Activated CD8-positive, alpha-beta T cell treated with anti-CD3 and anti-CD28 coated beads, Interleukin-2, amount 10 ng/mL, durations not matched to agents 7 days and 5 days (primary cell): ENCODE measurements at regions not wholly inside any gene's neighbourhood (a gene's known extent, or its start where the extent isn't known, plus 50 kb on each side); places are given as distances from the start of the nearest gene placed in this dataset.
"Not testable (repeated sequence)": the region's sequence is repeated elsewhere in the genome, so short reads cannot be mapped to it uniquely, and the experiment has no call there.

Source experiments
- ATAC-seq: fragments of 150-1000 bp; cut with Tn5 transposase; one replicate; pipeline ENCODE4 v1.10.0; 2021; ENCODE audit warnings: moderate library complexity
- CTCF ChIA-PET: fragments of 350-600 bp; sonication (Branson Sonifier 250); formaldehyde crosslinking; loops from one replicate; lab custom pipeline; 2021; ENCODE audit warnings: antibody characterized with exemption; lab: Charles Lee
- POLR2A ChIA-PET: fragments of 350-600 bp; sonication (Branson Sonifier 250); formaldehyde crosslinking; loops from one replicate; lab custom pipeline; 2021; ENCODE audit warnings: antibody characterized with exemption; lab: Charles Lee
- DNase-seq: peaks from one replicate; pipeline ENCODE4 v3.0.0-alpha.2; 2020
- H3K27ac Mint-ChIP-seq: one replicate; pipeline ENCODE4 v1.8.0; 2021; ENCODE audit warnings: mild to moderate bottlenecking, mixed read lengths
- H3K27me3 Mint-ChIP-seq: one replicate; pipeline ENCODE4 v1.8.0; 2021; ENCODE audit warnings: low read depth, mixed read lengths
- H3K36me3 Mint-ChIP-seq: one replicate; pipeline ENCODE4 v1.8.0; 2021; ENCODE audit warnings: low read depth, mixed read lengths
- H3K4me1 Mint-ChIP-seq: one replicate; pipeline ENCODE4 v1.8.0; 2021; ENCODE audit warnings: low read depth, mixed read lengths
- H3K4me3 Mint-ChIP-seq: one replicate; pipeline ENCODE4 v1.8.0; 2021; ENCODE audit warnings: mild to moderate bottlenecking, mixed read lengths
- H3K9me3 Mint-ChIP-seq: one replicate; pipeline ENCODE4 v1.8.0; 2022; ENCODE audit warnings: mixed read lengths; ENCODE audit not compliant: insufficient read depth

DNA sequence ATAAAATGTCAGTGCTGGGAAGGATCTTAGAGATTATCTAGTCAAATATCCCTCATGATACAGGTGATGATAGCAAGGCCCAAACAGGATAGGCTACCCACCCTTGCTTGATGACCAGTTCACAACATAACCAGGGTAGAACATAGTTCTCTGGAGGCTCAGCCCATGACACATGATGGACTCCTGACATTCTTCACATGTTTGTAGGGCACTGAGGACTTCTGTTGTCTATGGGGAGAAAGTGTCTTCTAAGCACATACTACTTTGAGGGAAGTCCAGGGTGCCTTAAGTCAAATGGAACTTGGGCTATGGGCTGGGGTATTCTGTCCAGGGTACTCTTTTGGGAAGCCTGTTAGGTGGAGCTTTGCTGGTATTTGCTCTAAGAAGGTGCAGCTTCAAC, 148.9 kb downstream of the GLUL start:
- H3K27ac Mint-ChIP-seq = no peak overlapping the region
- H3K9me3 Mint-ChIP-seq = no peaks in the 10 kb centered on the region
- H3K36me3 Mint-ChIP-seq = no peaks in the 10 kb centered on the region
- peaks cover 10% of the 10 kb centered on the region for H3K27me3 Mint-ChIP-seq
- ATAC-seq (no peak), DNase-seq (no peak)
- no peaks in the 10 kb centered on the region for H3K4me1 Mint-ChIP-seq
- H3K4me3 Mint-ChIP-seq = no peak overlapping the region
- ChIA-PET POLR2A (no interaction called here), CTCF (interaction anchor here (0.8 kb wide), 1 partner anchor 154 kb away, joined by 3 read pairs; no protein-coding TSS in a partner anchor)

DNA sequence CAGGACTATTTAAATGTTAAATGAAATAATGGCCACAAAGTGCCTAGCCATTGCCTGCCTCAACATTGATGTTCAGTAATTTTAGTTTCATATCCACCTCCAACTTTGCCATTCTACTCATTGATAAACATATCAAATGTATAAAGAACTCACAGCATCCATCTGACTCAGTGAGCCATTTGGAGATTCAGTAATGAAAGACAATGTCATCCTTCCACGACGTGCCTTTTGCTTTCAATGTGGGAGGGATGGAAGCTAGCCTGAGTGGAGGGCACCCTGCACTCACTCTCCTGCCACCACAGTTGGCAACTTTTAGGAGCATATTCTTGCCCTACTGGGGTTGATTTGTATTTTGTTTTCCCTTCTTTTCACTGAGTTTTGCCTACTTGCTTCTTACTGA, 151.5 kb downstream of the GLUL start:
- POLR2A ChIA-PET = no interaction called here
- H3K9me3 Mint-ChIP-seq = no peaks in the 10 kb centered on the region

DNA sequence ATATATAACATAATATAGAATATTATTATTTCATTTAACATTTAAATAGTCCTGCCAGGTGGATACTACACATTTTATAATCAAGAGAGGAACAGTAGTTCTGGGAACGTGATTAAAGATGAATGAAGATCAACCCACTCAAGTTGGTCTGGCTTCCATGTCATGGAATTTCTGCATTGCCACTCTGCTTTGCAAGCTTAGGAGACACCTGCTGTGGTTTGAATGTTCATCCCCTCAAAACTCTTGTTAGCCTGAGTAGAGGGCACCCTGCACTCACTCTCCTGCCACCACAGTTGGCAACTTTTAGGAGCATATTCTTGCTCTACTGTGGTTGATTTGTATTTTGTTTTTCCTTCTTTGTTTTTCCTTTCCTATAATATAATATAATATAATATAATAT, 153.2 kb downstream of the GLUL start:
- Mint-ChIP-seq H3K27ac (no peak overlapping the region), H3K4me1 (peaks cover 6% of the 10 kb centered on the region), H3K9me3 (no peaks in the 10 kb centered on the region), H3K4me3 (no peak overlapping the region), H3K27me3 (peaks cover 8% of the 10 kb centered on the region), H3K36me3 (no peaks in the 10 kb centered on the region)
- ChIA-PET POLR2A (no interaction called here), CTCF (interaction anchor here (1.1 kb wide), 1 partner anchor 151 kb away, joined by 3 read pairs; no protein-coding TSS in a partner anchor)
- no peak for ATAC-seq
- no peak for DNase-seq

More for the DNA sequence above, 151.5 kb downstream of the GLUL start:
- ATAC-seq (no peak), DNase-seq (no peak)
- Mint-ChIP-seq H3K27me3 (peaks cover 10% of the 10 kb centered on the region), H3K27ac (no peak overlapping the region), H3K4me3 (no peak overlapping the region), H3K36me3 (no peaks in the 10 kb centered on the region), H3K4me1 (peaks cover 6% of the 10 kb centered on the region)
- CTCF ChIA-PET = interaction anchor here (0.6 kb wide), 1 partner anchor 173 kb away, joined by 3 read pairs; no protein-coding TSS in a partner anchor

DNA sequence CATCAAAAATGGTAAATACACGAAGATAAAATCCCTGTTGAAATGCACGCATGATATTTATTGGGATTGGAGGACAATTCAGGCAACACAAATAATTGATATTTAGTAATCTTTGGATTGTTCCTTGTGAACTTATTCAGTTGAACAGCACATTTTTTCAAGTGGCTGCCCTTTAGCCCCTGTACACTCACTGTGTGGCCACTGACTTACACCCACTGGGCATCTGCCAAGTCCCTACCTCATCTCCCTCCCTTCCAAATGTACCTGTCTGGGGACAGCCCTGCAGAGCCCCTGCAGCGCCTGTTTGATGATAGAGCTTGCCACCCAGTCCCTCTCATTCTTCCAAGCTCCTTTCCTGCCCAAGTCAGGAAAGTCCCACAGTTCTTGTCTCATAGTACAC, 154.3 kb downstream of the GLUL start:
- ATAC-seq = no peak
- Mint-ChIP-seq H3K4me1 (peaks cover 6% of the 10 kb centered on the region), H3K36me3 (no peaks in the 10 kb centered on the region), H3K9me3 (no peaks in the 10 kb centered on the region), H3K27me3 (peaks cover 7% of the 10 kb centered on the region), H3K4me3 (no peak overlapping the region), H3K27ac (no peak overlapping the region)
- no peak for DNase-seq
- ChIA-PET POLR2A (no interaction called here), CTCF (interaction anchor here (0.7 to 1.1 kb wide), 2 partner anchors 35 to 153 kb away, joined by 3 read pairs; no protein-coding TSS in a partner anchor)

DNA sequence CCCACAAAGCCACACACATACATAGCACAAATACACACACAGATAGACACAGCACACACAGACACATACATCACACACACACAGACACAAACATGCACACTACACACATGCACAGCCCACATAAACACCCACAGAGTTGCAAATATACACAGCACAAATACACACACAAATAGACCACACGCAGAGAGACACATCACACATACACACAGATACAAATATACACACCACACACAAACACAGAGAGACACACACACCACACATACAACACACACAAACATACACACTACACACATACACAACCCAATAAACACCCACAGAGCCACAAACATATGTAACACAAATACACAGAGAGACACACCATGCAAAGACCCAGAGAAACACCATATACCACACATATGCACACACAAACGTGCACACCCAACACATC, 154.9 kb downstream of the GLUL start:
- ATAC-seq (no peak), DNase-seq (no peak)
- ChIA-PET CTCF (no interaction called here), POLR2A (no interaction called here)
- Mint-ChIP-seq H3K27me3 (peaks cover 4% of the 10 kb centered on the region), H3K27ac (no peak overlapping the region), H3K9me3 (no peaks in the 10 kb centered on the region), H3K36me3 (no peaks in the 10 kb centered on the region), H3K4me1 (peaks cover 6% of the 10 kb centered on the region), H3K4me3 (no peak overlapping the region)

DNA sequence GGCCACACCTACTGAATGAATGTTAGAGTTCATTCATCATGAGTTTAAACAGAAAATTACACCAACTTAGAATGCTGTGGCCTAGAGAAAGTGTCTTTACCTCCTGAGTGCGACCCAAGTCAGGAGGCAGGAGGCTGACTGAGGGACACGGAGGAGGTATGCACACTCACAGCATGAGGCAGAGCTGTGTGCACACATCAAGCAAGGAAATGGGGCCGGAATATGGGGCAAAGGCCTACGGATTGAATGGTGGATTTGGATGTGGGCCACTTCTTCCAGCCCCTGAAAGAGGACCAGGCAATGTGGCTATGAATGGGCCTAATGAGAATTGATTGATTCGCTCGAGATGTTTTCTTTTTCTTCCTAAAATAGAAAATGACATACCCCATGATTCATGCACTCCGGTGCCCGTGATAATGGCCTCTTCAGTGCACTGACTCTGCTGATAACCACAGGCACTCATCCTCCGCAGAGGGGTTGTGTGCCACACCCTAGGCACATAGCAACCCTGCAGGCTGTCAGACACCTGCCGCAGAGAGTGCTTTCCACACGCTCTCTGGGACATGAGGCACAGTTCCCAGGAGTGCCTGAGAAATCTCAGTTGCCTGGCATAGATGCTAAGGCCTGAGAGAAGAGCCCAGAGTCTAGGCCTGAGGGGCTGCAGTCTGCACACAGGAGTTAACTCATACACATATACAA, 155.5 kb downstream of the GLUL start:
- ATAC-seq (no peak), DNase-seq (no peak)
- peaks cover 6% of the 10 kb centered on the region for H3K4me1 Mint-ChIP-seq
- H3K9me3 Mint-ChIP-seq = no peaks in the 10 kb centered on the region
- no peak overlapping the region for H3K4me3 Mint-ChIP-seq
- POLR2A ChIA-PET = no interaction called here
- H3K36me3 Mint-ChIP-seq = no peaks in the 10 kb centered on the region
- no peak overlapping the region for H3K27ac Mint-ChIP-seq
- peaks cover 4% of the 10 kb centered on the region for H3K27me3 Mint-ChIP-seq
- CTCF ChIA-PET = no interaction called here

DNA sequence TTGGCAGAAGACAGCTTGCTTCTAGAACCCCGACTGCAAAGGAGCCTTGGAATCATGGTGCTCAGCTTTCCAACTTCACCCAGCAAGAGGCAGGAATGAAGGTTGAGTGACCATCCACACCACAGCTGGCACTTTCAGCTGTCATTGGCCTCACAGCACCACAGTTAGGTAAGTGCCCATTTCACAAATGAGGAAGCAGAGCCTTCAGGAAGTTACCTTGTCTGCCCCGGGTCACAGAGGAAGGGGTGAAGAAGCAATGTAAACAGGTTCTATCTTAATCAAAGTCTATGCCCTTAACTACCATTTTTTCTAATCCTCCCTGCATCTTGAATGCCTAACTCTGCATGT, 156.0 kb downstream of the GLUL start:
- no peak for DNase-seq
- Mint-ChIP-seq H3K27me3 (peaks cover 4% of the 10 kb centered on the region), H3K4me3 (no peak overlapping the region), H3K27ac (no peak overlapping the region), H3K36me3 (no peaks in the 10 kb centered on the region), H3K4me1 (peaks cover 6% of the 10 kb centered on the region), H3K9me3 (no peaks in the 10 kb centered on the region)
- ChIA-PET CTCF (interaction anchor here (0.9 kb wide), 1 partner anchor 92 kb away, joined by 3 read pairs; no protein-coding TSS in a partner anchor), POLR2A (no interaction called here)
- ATAC-seq = no peak

DNA sequence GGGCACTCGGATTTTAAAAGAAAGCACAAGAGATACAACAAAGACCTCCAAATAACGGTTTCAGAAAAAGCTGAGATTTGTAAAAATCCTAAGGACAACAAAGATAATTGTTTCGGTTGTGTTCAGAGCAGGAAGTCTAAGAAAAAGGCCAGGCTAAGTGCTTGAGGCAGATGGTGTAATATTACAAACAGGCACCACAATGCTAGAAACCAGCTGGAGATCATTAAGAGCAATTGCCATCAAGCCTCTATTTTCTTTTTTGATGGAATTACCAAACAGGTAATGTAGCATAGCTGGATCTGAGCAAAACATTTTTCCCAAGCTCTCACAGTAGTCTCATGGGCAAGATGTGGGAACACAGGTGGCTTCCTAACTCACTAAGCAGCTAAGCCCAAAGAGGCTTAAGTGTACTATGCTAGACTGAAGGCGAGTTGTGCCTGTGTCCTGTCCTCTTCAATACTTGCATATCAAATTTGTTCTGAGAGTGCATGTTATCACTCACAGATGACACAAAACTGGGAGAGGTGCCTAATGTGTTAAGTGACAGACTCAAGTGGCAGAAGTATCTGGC, 161.6 kb downstream of the GLUL start:
- H3K4me1 Mint-ChIP-seq = no peaks in the 10 kb centered on the region
- H3K9me3 Mint-ChIP-seq = no peaks in the 10 kb centered on the region
- H3K4me3 Mint-ChIP-seq = no peak overlapping the region
- no peak overlapping the region for H3K27ac Mint-ChIP-seq
- CTCF ChIA-PET = interaction anchor here (0.6 kb wide), 1 partner anchor 167 kb away, joined by 3 read pairs; no protein-coding TSS in a partner anchor
- no peaks in the 10 kb centered on the region for H3K36me3 Mint-ChIP-seq
- POLR2A ChIA-PET = no interaction called here
- no peak for DNase-seq
- ATAC-seq = no peak
- H3K27me3 Mint-ChIP-seq = no peaks in the 10 kb centered on the region

DNA sequence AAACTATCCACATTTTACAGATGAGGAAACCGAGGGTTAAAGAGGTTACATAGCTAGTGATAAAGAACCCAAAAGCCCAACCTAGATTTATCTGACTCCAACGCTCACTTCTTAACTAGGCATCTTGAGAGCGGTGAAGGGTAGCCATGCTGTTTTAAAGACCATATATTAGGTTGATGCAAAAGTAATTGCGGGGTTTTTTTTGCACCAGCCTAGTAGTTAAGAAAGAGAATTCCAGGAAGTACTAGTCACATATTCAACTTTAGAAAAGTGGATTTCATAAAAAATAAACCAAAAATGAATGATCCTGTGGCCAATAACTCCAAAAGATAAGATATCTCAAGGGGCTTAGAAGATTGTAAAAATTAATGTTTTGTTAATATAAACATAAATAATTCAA, 162.1 kb downstream of the GLUL start:
- no peaks in the 10 kb centered on the region for H3K36me3 Mint-ChIP-seq

DNA sequence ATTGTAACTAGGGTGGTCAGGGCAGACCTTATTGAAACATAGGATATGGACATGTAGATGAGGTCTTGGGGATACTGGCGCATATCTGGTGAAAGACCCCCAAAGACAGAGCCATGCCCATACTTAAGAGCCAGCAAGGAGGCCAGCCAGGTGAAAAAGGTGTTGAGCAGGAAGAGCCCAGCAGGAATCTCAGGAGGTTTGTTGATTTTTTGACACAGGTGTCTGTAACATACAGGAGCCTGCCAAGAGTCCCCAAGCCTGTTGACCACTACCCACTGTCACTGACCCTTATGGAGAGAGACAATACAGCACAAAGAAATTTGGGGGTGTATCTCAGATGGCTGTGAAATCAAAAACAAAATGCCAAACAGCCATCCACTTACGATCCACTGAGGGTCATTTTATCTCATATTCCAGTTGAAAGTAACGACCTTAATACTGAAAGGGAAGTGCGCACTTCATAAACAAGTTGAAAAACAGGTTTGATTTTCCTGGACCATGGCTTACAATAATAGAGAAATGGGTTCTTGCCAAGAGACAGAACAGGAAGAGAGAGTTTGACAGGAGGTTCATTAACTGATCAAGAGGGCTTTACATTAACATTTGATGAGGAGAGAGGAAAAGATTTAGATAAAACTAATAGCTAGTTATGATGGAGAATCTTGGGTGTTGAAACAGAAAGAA, 163.6 kb downstream of the GLUL start:
- DNase-seq = no peak
- ChIA-PET CTCF (interaction anchor here (1.3 kb wide), 1 partner anchor 85 kb away, joined by 4 read pairs; no protein-coding TSS in a partner anchor), POLR2A (no interaction called here)
- Mint-ChIP-seq H3K36me3 (no peaks in the 10 kb centered on the region), H3K27ac (no peak overlapping the region), H3K9me3 (no peaks in the 10 kb centered on the region), H3K27me3 (peaks cover 7% of the 10 kb centered on the region), H3K4me1 (no peaks in the 10 kb centered on the region), H3K4me3 (no peak overlapping the region)
- ATAC-seq = no peak

More for the DNA sequence above, 162.1 kb downstream of the GLUL start:
- no peak overlapping the region for H3K4me3 Mint-ChIP-seq
- POLR2A ChIA-PET = no interaction called here
- no peaks in the 10 kb centered on the region for H3K4me1 Mint-ChIP-seq
- no peak for DNase-seq
- no peak overlapping the region for H3K27ac Mint-ChIP-seq
- H3K27me3 Mint-ChIP-seq = no peaks in the 10 kb centered on the region
- ATAC-seq = no peak
- H3K9me3 Mint-ChIP-seq = no peaks in the 10 kb centered on the region
- CTCF ChIA-PET = no interaction called here

DNA sequence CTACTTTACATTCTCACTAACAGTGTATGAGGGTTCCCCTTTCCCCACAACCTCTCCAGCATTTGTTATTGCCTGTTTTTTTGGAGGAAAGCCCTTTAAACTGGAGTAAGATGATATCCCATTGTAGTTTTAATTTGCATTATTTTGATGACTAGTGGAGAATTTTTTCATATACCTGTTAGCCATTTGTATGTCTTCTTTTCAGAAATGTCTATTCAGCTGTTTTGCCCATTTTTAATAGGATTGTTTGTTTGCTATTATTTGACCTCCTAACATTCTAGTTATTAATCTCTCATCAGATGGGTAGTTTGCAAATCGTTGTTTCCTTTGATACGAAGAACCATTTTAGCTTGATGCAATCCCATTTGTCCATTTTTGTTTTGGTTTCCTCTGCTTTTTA, 165.0 kb downstream of the GLUL start:
- H3K36me3 Mint-ChIP-seq = peaks cover 2% of the 10 kb centered on the region
- H3K27me3 Mint-ChIP-seq = peaks cover 12% of the 10 kb centered on the region
- POLR2A ChIA-PET = no interaction called here
- DNase-seq = no peak
- H3K4me3 Mint-ChIP-seq = no peak overlapping the region
- H3K27ac Mint-ChIP-seq = no peak overlapping the region
- CTCF ChIA-PET = no interaction called here
- ATAC-seq = no peak
- no peaks in the 10 kb centered on the region for H3K4me1 Mint-ChIP-seq
- peaks cover 7% of the 10 kb centered on the region for H3K9me3 Mint-ChIP-seq

DNA sequence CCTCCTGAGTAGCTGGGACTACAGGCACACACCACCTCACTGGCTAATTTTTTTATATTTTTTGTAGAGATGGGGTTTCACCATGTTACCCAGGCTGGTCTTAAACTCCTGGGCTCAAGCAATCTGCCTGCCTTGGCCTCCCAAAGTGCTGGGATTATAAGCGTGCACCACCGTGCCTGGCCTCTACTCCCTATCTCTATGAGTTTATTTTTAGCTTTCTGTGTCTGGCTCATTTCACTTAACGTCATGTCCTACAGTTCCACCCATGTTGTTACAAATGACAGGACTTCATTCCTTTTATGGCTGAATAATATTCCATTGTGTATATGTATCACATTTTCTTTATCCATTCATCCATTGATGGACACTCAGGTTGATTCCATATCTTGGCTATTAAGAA, 164.2 kb upstream of the ZNF648 start:
- H3K36me3 Mint-ChIP-seq, CTCF ChIA-PET, ATAC-seq, H3K9me3 Mint-ChIP-seq, H3K4me3 Mint-ChIP-seq, H3K4me1 Mint-ChIP-seq, H3K27ac Mint-ChIP-seq, DNase-seq, POLR2A ChIA-PET: not testable (repeated sequence)
- H3K27me3 Mint-ChIP-seq = peaks cover 12% of the 10 kb centered on the region
